GM12891 (cell line): ENCODE measurements at regions not wholly inside any gene's neighbourhood (a gene's known extent, or its start where the extent isn't known, plus 50 kb on each side); places are given as distances from the start of the nearest gene placed in this dataset.

Source experiments
- PAX5 ChIP-seq: IDR thresholded peaks from 2 replicates; pipeline ENCODE4 v1.6.1; 2011; ENCODE audit warnings: low read length, moderate library complexity, mild to moderate bottlenecking; ENCODE audit not compliant: insufficient read depth, severe bottlenecking
- POLR2A ChIP-seq: IDR thresholded peaks from 2 replicates; pipeline ENCODE4 v1.6.1; 2011; ENCODE audit warnings: low read depth, low read length, control low read depth
- POLR2AphosphoS5 ChIP-seq: IDR thresholded peaks from 2 replicates; pipeline ENCODE4 v1.6.1; 2011; ENCODE audit warnings: low read depth, low read length, control low read depth
- POU2F2 ChIP-seq: IDR thresholded peaks from 2 replicates; pipeline ENCODE4 v1.6.1; 2011; ENCODE audit warnings: low read depth, mild to moderate bottlenecking, control low read depth, low read length, moderate library complexity
- TAF1 ChIP-seq: IDR thresholded peaks from 2 replicates; pipeline ENCODE4 v1.6.1; 2011; ENCODE audit warnings: low read depth, low read length, control low read depth

DNA sequence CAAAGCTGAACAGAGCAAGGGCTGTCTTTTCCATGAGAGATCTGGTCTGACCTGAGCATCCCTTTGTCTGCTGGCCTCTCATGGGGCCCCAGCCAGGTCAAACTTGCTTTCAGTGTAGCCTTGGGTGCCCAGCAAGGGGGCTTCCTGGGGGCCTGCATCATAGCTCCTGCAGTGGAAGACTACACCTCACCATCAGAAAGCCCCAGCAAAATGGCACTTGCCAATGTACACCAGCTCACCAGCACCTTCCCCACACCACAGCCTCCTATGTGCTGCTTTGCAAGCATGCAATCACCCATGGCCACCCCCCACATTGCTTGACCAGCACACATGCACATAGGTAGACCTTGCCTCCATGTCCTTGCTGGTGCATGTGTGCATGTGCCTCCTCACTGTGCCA lies 1478.1 kb downstream of the FSTL5 start:
- TF ChIP-seq POLR2A (no peak), POLR2AphosphoS5 (no peak), POU2F2 (no peak), TAF1 (no peak), PAX5 (no peak)
